Parathyroid adenoma (tissue), 2 donors: ENCODE measurements at regions not wholly inside any gene's neighbourhood (a gene's known extent, or its start where the extent isn't known, plus 50 kb on each side); places are given as distances from the start of the nearest gene placed in this dataset.

Source experiments
- H2AFZ ChIP-seq: fragments of 300-600 bp; sonication (generic); one replicate; pipeline ENCODE4 v1.7.0; 2017; ENCODE audit warnings: antibody characterized with exemption, mild to moderate bottlenecking
- H3K27ac ChIP-seq: fragments of 300-600 bp; sonication (generic); one replicate; pipeline ENCODE4 v1.7.0; 2017
- H3K27me3 ChIP-seq: fragments of 300-600 bp; sonication (generic); one replicate; pipeline ENCODE4 v1.7.0; 2017; ENCODE audit warnings: low read length; ENCODE audit not compliant: control insufficient read depth, insufficient read depth
- H3K36me3 ChIP-seq: fragments of 300-600 bp; sonication (generic); one replicate; pipeline ENCODE4 v1.7.0; 2017; ENCODE audit warnings: low read length; ENCODE audit not compliant: control insufficient read depth, insufficient read depth
- H3K4me1 ChIP-seq: fragments of 300-600 bp; sonication (generic); one replicate; pipeline ENCODE4 v1.7.0; 2017; ENCODE audit warnings: control low read depth
- H3K4me2 ChIP-seq: fragments of 300-600 bp; sonication (generic); one replicate; pipeline ENCODE4 v1.7.0; 2017; ENCODE audit warnings: low read length
- H3K4me3 ChIP-seq: fragments of 300-600 bp; sonication (generic); one replicate; pipeline ENCODE4 v1.7.0; 2017; ENCODE audit warnings: low read depth, low read length
- H3K79me2 ChIP-seq: fragments of 300-600 bp; sonication (generic); one replicate; pipeline ENCODE4 v1.7.0; 2017; ENCODE audit warnings: control low read depth
- H3K9ac ChIP-seq: fragments of 300-600 bp; sonication (generic); one replicate; pipeline ENCODE4 v1.7.0; 2017; ENCODE audit warnings: mild to moderate bottlenecking
- H3K9me3 ChIP-seq: fragments of 300-600 bp; sonication (generic); one replicate; pipeline ENCODE4 v1.7.0; 2017; ENCODE audit warnings: low read length; ENCODE audit not compliant: control insufficient read depth
- TF ChIP-seq, protein P1 (sequence below): fragments of 300-600 bp; sonication (generic); IDR thresholded peaks from one replicate; pipeline ENCODE4 v1.7.0; 2017; ENCODE audit warnings: antibody characterized with exemption, mild to moderate bottlenecking
- donor health status: primary hyperparathyroidism.

DNA sequence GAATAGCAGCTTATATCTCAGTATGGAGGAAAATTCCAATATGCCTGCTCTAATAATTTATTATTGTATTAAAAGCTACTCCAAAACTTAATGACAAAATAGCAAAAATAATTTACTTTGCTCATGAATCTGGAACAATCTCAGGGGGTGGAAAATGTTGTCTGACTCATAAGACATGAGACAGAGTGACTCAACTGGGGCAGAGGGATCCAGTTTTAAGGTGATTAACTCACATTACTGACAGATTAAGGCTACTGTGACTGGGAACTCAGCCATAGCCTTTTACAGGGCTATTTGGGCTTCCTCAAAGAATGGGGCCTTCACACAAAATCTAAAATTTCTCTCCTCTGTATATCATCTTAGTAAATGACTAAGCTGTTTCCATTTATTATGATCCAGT is 1172.9 kb downstream of the CDH12 start:
- no peak overlapping the region for H2AFZ ChIP-seq
- H3K36me3 ChIP-seq = no peaks in the 10 kb centered on the region
- no peaks in the 10 kb centered on the region for H3K4me1 ChIP-seq
- H3K27ac ChIP-seq = no peak overlapping the region
- no peaks in the 10 kb centered on the region for H3K9me3 ChIP-seq
- H3K9ac ChIP-seq = no peak overlapping the region
- no peak overlapping the region for H3K4me3 ChIP-seq
- no peaks in the 10 kb centered on the region for H3K79me2 ChIP-seq
- H3K4me2 ChIP-seq = no peak overlapping the region
- H3K27me3 ChIP-seq = no peaks in the 10 kb centered on the region
- TF ChIP-seq, protein P1, sequence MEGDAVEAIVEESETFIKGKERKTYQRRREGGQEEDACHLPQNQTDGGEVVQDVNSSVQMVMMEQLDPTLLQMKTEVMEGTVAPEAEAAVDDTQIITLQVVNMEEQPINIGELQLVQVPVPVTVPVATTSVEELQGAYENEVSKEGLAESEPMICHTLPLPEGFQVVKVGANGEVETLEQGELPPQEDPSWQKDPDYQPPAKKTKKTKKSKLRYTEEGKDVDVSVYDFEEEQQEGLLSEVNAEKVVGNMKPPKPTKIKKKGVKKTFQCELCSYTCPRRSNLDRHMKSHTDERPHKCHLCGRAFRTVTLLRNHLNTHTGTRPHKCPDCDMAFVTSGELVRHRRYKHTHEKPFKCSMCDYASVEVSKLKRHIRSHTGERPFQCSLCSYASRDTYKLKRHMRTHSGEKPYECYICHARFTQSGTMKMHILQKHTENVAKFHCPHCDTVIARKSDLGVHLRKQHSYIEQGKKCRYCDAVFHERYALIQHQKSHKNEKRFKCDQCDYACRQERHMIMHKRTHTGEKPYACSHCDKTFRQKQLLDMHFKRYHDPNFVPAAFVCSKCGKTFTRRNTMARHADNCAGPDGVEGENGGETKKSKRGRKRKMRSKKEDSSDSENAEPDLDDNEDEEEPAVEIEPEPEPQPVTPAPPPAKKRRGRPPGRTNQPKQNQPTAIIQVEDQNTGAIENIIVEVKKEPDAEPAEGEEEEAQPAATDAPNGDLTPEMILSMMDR = no peak

DNA sequence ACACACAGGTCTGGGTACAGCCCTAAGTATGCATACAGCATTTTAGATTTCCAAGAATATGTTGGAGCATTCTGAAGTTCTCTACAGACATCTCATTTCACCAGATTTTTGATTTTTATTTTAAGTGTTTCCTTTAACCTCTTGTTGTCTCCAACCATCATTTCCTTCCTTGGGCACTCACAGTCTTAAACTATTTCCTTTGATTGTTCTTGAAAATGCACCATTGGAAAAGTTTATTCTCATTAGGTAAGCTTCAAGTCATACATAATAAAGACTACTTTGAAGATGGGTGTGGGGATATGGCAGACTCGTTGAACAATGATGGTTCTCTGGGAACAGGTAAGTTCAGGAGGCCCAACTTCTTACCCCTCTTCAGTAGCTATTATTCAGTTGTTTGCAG is 1174.6 kb downstream of the CDH12 start:
- Histone ChIP-seq H3K9me3 (no peaks in the 10 kb centered on the region), H3K79me2 (no peaks in the 10 kb centered on the region), H3K4me2 (no peak overlapping the region), H3K4me1 (no peaks in the 10 kb centered on the region), H3K4me3 (no peak overlapping the region), H3K27me3 (no peaks in the 10 kb centered on the region), H2AFZ (no peak overlapping the region), H3K27ac (no peak overlapping the region), H3K36me3 (no peaks in the 10 kb centered on the region), H3K9ac (no peak overlapping the region)
- TF ChIP-seq, protein P1 = no peak

DNA sequence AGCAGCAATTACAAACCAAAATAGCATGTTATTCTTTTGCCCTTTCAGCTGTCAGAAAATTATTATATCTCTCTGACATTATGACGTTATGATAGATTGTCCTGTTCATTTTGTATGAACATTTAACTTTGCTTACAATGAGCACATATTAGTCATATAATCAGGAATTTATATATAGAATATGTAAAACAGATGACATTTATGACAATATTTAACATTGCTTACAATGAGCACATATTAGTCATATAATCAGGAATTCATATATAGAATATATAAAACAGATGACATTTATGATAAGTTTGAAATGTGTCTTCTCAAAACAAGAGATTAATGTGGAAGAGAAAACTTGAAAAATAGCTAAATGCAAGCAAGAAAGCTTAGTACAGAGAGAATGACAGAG is 1180.2 kb downstream of the CDH12 start:
- H3K9me3 ChIP-seq = no peaks in the 10 kb centered on the region
- H3K36me3 ChIP-seq = no peaks in the 10 kb centered on the region
- H3K9ac ChIP-seq = no peak overlapping the region
- H3K27ac ChIP-seq = no peak overlapping the region
- no peaks in the 10 kb centered on the region for H3K79me2 ChIP-seq
- H3K4me3 ChIP-seq = no peak overlapping the region
- H3K27me3 ChIP-seq = no peaks in the 10 kb centered on the region
- TF ChIP-seq, protein P1 = no peak
- no peak overlapping the region for H2AFZ ChIP-seq
- no peak overlapping the region for H3K4me2 ChIP-seq
- no peaks in the 10 kb centered on the region for H3K4me1 ChIP-seq

DNA sequence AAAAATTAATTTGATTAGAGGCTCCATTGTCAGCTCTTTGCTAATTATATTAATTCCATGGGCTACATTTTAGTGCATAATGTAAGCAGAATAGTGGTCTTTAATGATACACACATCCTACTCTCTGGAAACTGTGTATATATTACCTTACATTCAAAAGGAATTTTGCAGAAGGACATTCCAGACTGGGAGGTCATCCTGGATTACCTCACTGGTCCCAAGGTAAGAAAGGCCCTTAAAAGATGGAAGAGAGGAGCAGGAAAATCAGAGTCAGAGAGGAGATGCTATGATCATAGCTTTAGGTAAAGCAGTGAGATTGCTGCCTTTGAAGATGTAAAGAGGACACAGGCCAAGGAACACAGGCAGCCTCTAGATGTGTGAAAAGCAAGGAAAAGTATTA is 1180.8 kb downstream of the CDH12 start:
- TF ChIP-seq, protein P1 = no peak
- no peak overlapping the region for H3K27ac ChIP-seq
- H3K4me1 ChIP-seq = no peaks in the 10 kb centered on the region
- H3K79me2 ChIP-seq = no peaks in the 10 kb centered on the region
- no peak overlapping the region for H2AFZ ChIP-seq
- no peak overlapping the region for H3K4me2 ChIP-seq
- no peaks in the 10 kb centered on the region for H3K9me3 ChIP-seq
- H3K4me3 ChIP-seq = no peak overlapping the region
- H3K9ac ChIP-seq = no peak overlapping the region
- H3K36me3 ChIP-seq = no peaks in the 10 kb centered on the region
- no peaks in the 10 kb centered on the region for H3K27me3 ChIP-seq

DNA sequence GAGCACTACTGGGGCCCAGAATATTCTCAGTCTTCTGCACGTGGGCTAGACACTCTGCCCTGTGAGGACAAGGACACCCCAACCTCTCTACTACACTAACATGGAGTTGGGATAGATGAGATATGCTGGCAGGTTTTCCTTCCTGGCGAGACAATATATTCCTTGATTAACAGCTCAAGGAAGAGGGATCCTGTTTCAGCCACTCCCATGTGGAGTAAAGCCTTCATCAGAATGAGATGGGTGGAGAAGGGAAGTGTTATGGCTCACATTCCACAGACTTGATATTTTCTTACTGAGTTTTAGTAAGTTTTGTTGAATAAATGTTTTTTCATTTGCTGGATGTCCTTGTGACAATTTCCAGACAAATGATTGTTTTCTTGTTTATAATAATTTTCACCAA is 1187.6 kb downstream of the CDH12 start:
- no peaks in the 10 kb centered on the region for H3K4me1 ChIP-seq
- no peak overlapping the region for H3K4me2 ChIP-seq
- H2AFZ ChIP-seq = no peak overlapping the region
- H3K9ac ChIP-seq = no peak overlapping the region
- H3K27me3 ChIP-seq = no peaks in the 10 kb centered on the region
- H3K36me3 ChIP-seq = no peaks in the 10 kb centered on the region
- H3K4me3 ChIP-seq = no peak overlapping the region
- no peaks in the 10 kb centered on the region for H3K9me3 ChIP-seq
- H3K27ac ChIP-seq = no peak overlapping the region
- TF ChIP-seq, protein P1 = no peak
- no peaks in the 10 kb centered on the region for H3K79me2 ChIP-seq
